A549 (cell line): ENCODE measurements at regions not wholly inside any gene's neighbourhood (a gene's known extent, or its start where the extent isn't known, plus 50 kb on each side); places are given as distances from the start of the nearest gene placed in this dataset.

Experiments used
- ATAC-seq, 2 experiments: fragments of 200-7000 bp in 1 of 2; fragments of >200 bp in 1 of 2; cut with Nextera tagmentation in 1 of 2; cut with Tn5 transposase in 1 of 2; 3 replicates each; pipeline versions ENCODE4 v1.8.0 to v1.9.1; 2018 to 2020; ENCODE audit warnings: mild to moderate bottlenecking in 1 of 2, moderate library complexity in 1 of 2
- CTCF ChIA-PET: fragments of 300-600 bp; sonication (Branson Sonifier 250); formaldehyde crosslinking; extraction: SDS; loops from one replicate; lab custom pipeline; 2021; ENCODE audit warnings: antibody characterized with exemption, inconsistent platforms; lab: Yijun Ruan, JAX
- POLR2A ChIA-PET: fragments of 350-600 bp; formaldehyde crosslinking; extraction: SDS; loops from one replicate; lab custom pipeline; 2021; ENCODE audit warnings: antibody characterized with exemption, inconsistent platforms; lab: Yijun Ruan, JAX
- DNase-seq, 2 experiments: peaks; one replicate each; pipeline versions ENCODE4 v3.0.0 to v3.0.0-alpha.2; 2011 to 2016; ENCODE audit warnings: low read depth in 1 of 2, low spot score in 1 of 2
- FAIRE-seq: peaks from 2 replicates; lab custom pipeline; 2011; peaks lifted over from hg19 to GRCh38; lab: Jason Lieb, UNC
- H3K27ac ChIP-seq, 2 experiments: fragments of >200 bp; sonication (Bioruptor Twin); formaldehyde crosslinking; 3 replicates each; pipeline ENCODE4 v1.5.1; 2016 to 2017
- H3K4me1 ChIP-seq: fragments of >200 bp; sonication (Bioruptor Twin); formaldehyde crosslinking; 3 replicates; pipeline ENCODE4 v1.6.1; 2016
- H3K4me2 ChIP-seq: fragments of >200 bp; sonication (Bioruptor Twin); formaldehyde crosslinking; 3 replicates; pipeline ENCODE4 v1.6.1; 2016
- H3K4me3 ChIP-seq: fragments of >200 bp; sonication (Bioruptor Twin); formaldehyde crosslinking; 3 replicates; pipeline ENCODE4 v1.5.1; 2016
- H3K9me3 ChIP-seq: fragments of >200 bp; sonication (Bioruptor Twin); formaldehyde crosslinking; 3 replicates; pipeline ENCODE4 v1.6.1; 2016
- CEBPB ChIP-seq, 2 experiments: fragments of >200 bp in 1 of 2; sonication (Bioruptor Twin) in 1 of 2; formaldehyde crosslinking in 1 of 2; IDR thresholded peaks; 2 replicates each; pipeline ENCODE4 v1.6.1; 2012 to 2016
- CHD4 ChIP-seq: fragments of 200-600 bp; sonication (generic); IDR thresholded peaks from 2 replicates; pipeline ENCODE4 v1.6.1; 2016; ENCODE audit warnings: antibody characterized with exemption, mild to moderate bottlenecking, borderline replicate concordance
- FOSB ChIP-seq: fragments of 250-450 bp; sonication (Bioruptor Pico); IDR thresholded peaks from 2 replicates; pipeline ENCODE4 v1.5.0; 2020; ENCODE audit warnings: mild to moderate bottlenecking, moderate library complexity
- GATA3 ChIP-seq: IDR thresholded peaks from 2 replicates; pipeline ENCODE4 v1.6.1; 2012; ENCODE audit warnings: borderline replicate concordance
- HOXA7 ChIP-seq: fragments of 250-450 bp; sonication (Bioruptor Pico); IDR thresholded peaks from 2 replicates; pipeline ENCODE4 v1.5.0; 2020; ENCODE audit warnings: mild to moderate bottlenecking, moderate library complexity
- KDM1A ChIP-seq: fragments of 200-600 bp; sonication (generic); IDR thresholded peaks from 2 replicates; pipeline ENCODE4 v1.6.1; 2016; ENCODE audit warnings: low read depth, mild to moderate bottlenecking
- NR3C1 ChIP-seq: fragments of >200 bp; sonication (Bioruptor Twin); formaldehyde crosslinking; IDR thresholded peaks from 3 replicates; pipeline ENCODE4 v1.6.1; 2017
- PHF8 ChIP-seq: fragments of 200-600 bp; sonication (generic); IDR thresholded peaks from 2 replicates; pipeline ENCODE4 v1.6.1; 2016; ENCODE audit warnings: low read depth, mild to moderate bottlenecking, antibody characterized with exemption, moderate library complexity, borderline replicate concordance
- POLR2A ChIP-seq: IDR thresholded peaks from 2 replicates; pipeline ENCODE4 v1.6.1; 2012; ENCODE audit warnings: mild to moderate bottlenecking, low read length
- RAD21 ChIP-seq, 2 experiments: fragments of >200 bp in 1 of 2; sonication (Bioruptor Twin) in 1 of 2; formaldehyde crosslinking in 1 of 2; IDR thresholded peaks in 1 of 2; conservative IDR thresholded peaks in 1 of 2; 2 replicates in 1 of 2; 3 replicates in 1 of 2; pipeline ENCODE4 v1.6.1; 2012 to 2018; ENCODE audit warnings: inconsistent platforms in 1 of 2
- RARB ChIP-seq: fragments of 250-450 bp; sonication (Bioruptor Pico); IDR thresholded peaks from 2 replicates; pipeline ENCODE4 v1.8.0; 2021; ENCODE audit warnings: mild to moderate bottlenecking, moderate library complexity
- TP53 ChIP-seq: fragments of 250-450 bp; sonication (Bioruptor Pico); IDR thresholded peaks from 2 replicates; pipeline ENCODE4 v1.5.0; 2021; ENCODE audit warnings: mild to moderate bottlenecking, moderate library complexity
- WGBS: methylation state at CpG from one replicate; pipeline ENCODE4 v1.1.6; 2017; ENCODE audit errors: missing lambda C conversion rate; 5-methylcytosine and 5-hydroxymethylcytosine counted together
- TF ChIP-seq, protein P1 (sequence below): fragments of 200-600 bp; sonication (generic); IDR thresholded peaks from 2 replicates; pipeline ENCODE4 v1.6.1; 2016; ENCODE audit warnings: antibody characterized with exemption, mild to moderate bottlenecking, moderate library complexity
- TF ChIP-seq, protein P2 (sequence below): IDR thresholded peaks from 2 replicates; pipeline ENCODE4 v1.6.1; 2012; ENCODE audit warnings: low read depth, borderline replicate concordance
- TF ChIP-seq, protein P3 (sequence below): fragments of 450-650 bp; IDR thresholded peaks from 2 replicates; pipeline ENCODE4 v1.6.1; 2014; ENCODE audit warnings: antibody characterized with exemption
- TF ChIP-seq, protein P4 (sequence below): fragments of 250-450 bp; sonication (Bioruptor Pico); IDR thresholded peaks from 2 replicates; pipeline ENCODE4 v1.5.0; 2021; ENCODE audit warnings: mild to moderate bottlenecking, moderate library complexity, borderline replicate concordance

DNA sequence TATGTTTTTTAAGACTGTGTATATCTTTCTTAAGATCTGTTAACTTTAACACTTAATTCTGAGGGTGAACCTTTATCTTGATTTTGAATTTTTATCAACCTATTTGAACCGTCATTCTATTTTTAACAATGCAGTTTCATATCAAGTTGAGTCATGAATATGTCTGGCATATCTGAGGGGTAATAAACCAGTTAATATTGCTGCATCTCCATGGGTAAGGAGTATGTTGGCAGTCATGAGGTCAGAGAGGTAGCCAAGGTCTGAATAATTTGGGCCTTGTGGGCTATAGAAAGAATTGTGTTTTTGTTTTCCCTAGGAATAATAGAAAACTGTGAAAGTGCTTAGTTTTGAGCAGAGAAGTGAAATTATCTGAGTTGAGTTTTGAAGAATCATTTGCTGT, 419.0 kb downstream of the PLK2 start (continued):
- TF ChIP-seq, protein P1, sequence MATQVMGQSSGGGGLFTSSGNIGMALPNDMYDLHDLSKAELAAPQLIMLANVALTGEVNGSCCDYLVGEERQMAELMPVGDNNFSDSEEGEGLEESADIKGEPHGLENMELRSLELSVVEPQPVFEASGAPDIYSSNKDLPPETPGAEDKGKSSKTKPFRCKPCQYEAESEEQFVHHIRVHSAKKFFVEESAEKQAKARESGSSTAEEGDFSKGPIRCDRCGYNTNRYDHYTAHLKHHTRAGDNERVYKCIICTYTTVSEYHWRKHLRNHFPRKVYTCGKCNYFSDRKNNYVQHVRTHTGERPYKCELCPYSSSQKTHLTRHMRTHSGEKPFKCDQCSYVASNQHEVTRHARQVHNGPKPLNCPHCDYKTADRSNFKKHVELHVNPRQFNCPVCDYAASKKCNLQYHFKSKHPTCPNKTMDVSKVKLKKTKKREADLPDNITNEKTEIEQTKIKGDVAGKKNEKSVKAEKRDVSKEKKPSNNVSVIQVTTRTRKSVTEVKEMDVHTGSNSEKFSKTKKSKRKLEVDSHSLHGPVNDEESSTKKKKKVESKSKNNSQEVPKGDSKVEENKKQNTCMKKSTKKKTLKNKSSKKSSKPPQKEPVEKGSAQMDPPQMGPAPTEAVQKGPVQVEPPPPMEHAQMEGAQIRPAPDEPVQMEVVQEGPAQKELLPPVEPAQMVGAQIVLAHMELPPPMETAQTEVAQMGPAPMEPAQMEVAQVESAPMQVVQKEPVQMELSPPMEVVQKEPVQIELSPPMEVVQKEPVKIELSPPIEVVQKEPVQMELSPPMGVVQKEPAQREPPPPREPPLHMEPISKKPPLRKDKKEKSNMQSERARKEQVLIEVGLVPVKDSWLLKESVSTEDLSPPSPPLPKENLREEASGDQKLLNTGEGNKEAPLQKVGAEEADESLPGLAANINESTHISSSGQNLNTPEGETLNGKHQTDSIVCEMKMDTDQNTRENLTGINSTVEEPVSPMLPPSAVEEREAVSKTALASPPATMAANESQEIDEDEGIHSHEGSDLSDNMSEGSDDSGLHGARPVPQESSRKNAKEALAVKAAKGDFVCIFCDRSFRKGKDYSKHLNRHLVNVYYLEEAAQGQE = no peak

DNA sequence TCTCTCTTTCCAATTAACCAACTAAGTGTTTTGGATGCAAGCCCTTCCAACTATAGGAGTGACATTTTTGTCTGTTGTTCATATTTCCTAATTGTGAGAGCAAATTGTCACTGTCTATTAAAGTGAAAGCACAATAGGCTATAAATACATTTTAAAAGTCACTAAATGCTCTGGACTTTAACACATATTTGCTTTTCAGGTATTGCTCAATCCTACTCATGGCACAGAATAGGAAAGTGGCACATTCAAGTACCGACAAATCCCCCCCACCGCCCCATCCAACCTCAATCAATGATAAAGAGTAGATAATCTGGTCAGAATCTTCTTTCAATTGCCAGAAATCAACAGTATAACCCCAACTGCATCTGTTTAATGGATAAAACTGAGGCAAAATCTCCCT, 419.8 kb downstream of the PLK2 start:
- no peak for FAIRE-seq
- peak overlapping the region; percentile 25; the same call in 1 of the 3 replicates for H3K4me2 ChIP-seq
- H3K4me3 ChIP-seq = no peak overlapping the region
- WGBS = 61% methylated on average over 2 of the region's 2 CpGs
- TF ChIP-seq, protein P2, sequence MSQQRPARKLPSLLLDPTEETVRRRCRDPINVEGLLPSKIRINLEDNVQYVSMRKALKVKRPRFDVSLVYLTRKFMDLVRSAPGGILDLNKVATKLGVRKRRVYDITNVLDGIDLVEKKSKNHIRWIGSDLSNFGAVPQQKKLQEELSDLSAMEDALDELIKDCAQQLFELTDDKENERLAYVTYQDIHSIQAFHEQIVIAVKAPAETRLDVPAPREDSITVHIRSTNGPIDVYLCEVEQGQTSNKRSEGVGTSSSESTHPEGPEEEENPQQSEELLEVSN = no peak
- TF ChIP-seq, protein P3, sequence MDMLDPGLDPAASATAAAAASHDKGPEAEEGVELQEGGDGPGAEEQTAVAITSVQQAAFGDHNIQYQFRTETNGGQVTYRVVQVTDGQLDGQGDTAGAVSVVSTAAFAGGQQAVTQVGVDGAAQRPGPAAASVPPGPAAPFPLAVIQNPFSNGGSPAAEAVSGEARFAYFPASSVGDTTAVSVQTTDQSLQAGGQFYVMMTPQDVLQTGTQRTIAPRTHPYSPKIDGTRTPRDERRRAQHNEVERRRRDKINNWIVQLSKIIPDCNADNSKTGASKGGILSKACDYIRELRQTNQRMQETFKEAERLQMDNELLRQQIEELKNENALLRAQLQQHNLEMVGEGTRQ = no peak
- peak; percentile 36 to 49; a peak in 2 of 4 replicates for TF ChIP-seq CEBPB (IDR thresholded peaks at IDR 0.05)
- TF ChIP-seq, all 56 proteins: peak for 1
- H3K4me1 ChIP-seq = peaks cover 17% of the 10 kb centered on the region; the same call in 2 of the 3 replicates
- no peak overlapping the region for H3K27ac ChIP-seq
- H3K9me3 ChIP-seq = no peaks in the 10 kb centered on the region
- ChIA-PET POLR2A (no interaction called here), CTCF (no interaction called here)
- no peak for ATAC-seq
- DNase-seq = no peak

DNA sequence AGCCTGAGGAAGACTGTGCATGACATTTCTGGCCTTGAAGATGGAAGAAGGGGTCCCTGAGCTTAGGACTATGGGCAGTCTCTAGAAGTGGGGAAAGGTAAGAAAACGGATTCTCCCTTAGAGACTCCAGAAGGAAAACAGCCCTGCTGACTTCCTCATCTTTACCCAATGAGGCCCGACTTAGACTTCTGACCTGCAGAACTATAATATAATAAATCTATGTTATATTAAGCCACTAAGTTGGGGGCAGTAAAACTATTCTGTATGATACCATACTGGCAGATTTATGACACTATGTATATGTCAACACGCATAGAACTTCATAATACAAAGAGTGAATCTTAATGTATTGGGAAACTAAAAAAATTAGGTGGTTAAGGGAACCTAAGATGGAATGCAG, 422.0 kb downstream of the PLK2 start:
- H3K4me1 ChIP-seq = peaks cover 11% of the 10 kb centered on the region; the same call in 2 of the 3 replicates
- no peak for ATAC-seq
- no peak overlapping the region for H3K4me2 ChIP-seq
- H3K9me3 ChIP-seq = no peaks in the 10 kb centered on the region
- CTCF ChIA-PET = no interaction called here
- TF ChIP-seq GATA3 = no peak
- no peak for TF ChIP-seq CEBPB (IDR thresholded peaks at IDR 0.05)
- no peak for TF ChIP-seq TP53 (CRISPR knock-in tag)
- no peak for TF ChIP-seq FOSB (CRISPR knock-in tag)
- no peak for TF ChIP-seq NR3C1
- no peak for TF ChIP-seq POLR2A
- TF ChIP-seq, protein P4, sequence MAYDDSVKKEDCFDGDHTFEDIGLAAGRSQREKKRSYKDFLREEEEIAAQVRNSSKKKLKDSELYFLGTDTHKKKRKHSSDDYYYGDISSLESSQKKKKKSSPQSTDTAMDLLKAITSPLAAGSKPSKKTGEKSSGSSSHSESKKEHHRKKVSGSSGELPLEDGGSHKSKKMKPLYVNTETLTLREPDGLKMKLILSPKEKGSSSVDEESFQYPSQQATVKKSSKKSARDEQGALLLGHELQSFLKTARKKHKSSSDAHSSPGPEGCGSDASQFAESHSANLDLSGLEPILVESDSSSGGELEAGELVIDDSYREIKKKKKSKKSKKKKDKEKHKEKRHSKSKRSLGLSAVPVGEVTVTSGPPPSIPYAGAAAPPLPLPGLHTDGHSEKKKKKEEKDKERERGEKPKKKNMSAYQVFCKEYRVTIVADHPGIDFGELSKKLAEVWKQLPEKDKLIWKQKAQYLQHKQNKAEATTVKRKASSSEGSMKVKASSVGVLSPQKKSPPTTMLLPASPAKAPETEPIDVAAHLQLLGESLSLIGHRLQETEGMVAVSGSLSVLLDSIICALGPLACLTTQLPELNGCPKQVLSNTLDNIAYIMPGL (CRISPR knock-in tag) = no peak
- TF ChIP-seq CHD4 = no peak
- TF ChIP-seq KDM1A = no peak
- TF ChIP-seq RAD21 (conservative IDR thresholded peaks at IDR 0.05 in 1 of 2, IDR thresholded peaks at IDR 0.05 in 1 of 2) = no peak
- TF ChIP-seq HOXA7 (CRISPR knock-in tag) = no peak
- no peak for TF ChIP-seq RARB (CRISPR knock-in tag)
- no peak for TF ChIP-seq PHF8
- TF ChIP-seq, all 56 proteins: peak for 0
- POLR2A ChIA-PET = no interaction called here
- DNase-seq = no peak
- Histone ChIP-seq H3K27ac (no peak overlapping the region), H3K4me3 (no peak overlapping the region)
- FAIRE-seq = no peak
- 74% methylated on average over 3 of the region's 3 CpGs for WGBS
